ENCODE measurements at regions not wholly inside any gene's neighbourhood (a gene's known extent, or its start where the extent isn't known, plus 50 kb on each side); places are given as distances from the start of the nearest gene placed in this dataset.
"Not testable (repeated sequence)": the region's sequence is repeated elsewhere in the genome, so short reads cannot be mapped to it uniquely, and the experiment has no call there.

DNA sequence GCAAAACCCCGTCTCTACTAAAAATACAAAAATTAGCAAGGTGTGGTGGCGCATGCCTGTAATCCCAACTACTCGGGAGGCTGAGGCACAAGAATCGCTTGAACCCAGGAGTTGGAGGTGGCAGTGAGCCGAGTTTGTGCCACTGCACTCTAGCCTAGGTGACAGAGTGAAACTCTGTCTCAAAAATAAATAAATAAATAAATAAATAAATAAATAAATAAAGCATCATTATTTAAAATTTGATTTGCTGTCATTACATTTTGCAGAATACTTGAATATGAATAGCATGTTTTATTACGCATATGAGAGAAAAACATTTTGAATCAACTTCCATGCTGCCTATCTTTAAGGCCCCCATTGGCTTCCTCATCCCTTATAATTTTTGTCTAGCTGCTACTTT, 53.4 kb upstream of the MED14 start:
- H3K27ac ChIP-seq; in situ Hi-C loops (cut with MboI; ENCODE audit: low sequenced_read_pairs in 4 of 4); intact Hi-C loops (cut with DNase I; ENCODE audit: low total_unique reads); H3K4me3 ChIP-seq; H3K4me1 ChIP-seq; ATAC-seq; DNase-seq; H3K9me3 ChIP-seq; H3K27me3 ChIP-seq; H3K36me3 ChIP-seq: not testable (repeated sequence)

DNA sequence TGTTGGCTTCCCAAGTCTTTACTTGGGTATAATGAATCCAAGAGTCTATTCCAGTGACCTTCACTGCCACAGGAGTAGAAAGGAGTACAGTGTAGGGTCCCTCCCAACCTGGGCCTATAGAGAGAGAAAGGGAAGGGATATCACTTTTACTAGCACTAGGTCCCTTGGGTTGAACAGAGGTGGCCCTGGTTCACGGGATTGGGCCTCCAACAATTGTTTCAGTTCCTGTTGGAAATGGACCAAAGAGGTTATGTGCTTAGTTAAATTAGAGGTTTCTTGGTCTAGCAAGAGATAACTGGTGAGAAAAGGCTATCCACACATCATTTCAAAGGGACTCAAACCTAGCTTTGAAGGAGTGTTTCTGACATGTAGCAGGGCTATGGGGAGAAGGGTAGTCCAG, 57.1 kb upstream of the MED14 start:
- Histone ChIP-seq H3K4me3 (no peak overlapping the region), H3K27ac (no peak overlapping the region), H3K4me1 (peaks cover 0 to 6% of the 10 kb centered on the region in 2 donors), H3K36me3 (no peaks in the 10 kb centered on the region), H3K9me3 (no peaks in the 10 kb centered on the region), H3K27me3 (no peaks in the 10 kb centered on the region)
- ATAC-seq (no peak), DNase-seq (no peak)
- intact Hi-C loops (cut with DNase I; ENCODE audit: low total_unique reads) (no loop called here), in situ Hi-C loops (cut with MboI; ENCODE audit: low sequenced_read_pairs in 4 of 4) (loop anchor here (5.0 to 10.0 kb wide), 3 partner anchors 128 to 140 kb away; no protein-coding TSS in a partner anchor)
- TF ChIP-seq, protein P1, sequence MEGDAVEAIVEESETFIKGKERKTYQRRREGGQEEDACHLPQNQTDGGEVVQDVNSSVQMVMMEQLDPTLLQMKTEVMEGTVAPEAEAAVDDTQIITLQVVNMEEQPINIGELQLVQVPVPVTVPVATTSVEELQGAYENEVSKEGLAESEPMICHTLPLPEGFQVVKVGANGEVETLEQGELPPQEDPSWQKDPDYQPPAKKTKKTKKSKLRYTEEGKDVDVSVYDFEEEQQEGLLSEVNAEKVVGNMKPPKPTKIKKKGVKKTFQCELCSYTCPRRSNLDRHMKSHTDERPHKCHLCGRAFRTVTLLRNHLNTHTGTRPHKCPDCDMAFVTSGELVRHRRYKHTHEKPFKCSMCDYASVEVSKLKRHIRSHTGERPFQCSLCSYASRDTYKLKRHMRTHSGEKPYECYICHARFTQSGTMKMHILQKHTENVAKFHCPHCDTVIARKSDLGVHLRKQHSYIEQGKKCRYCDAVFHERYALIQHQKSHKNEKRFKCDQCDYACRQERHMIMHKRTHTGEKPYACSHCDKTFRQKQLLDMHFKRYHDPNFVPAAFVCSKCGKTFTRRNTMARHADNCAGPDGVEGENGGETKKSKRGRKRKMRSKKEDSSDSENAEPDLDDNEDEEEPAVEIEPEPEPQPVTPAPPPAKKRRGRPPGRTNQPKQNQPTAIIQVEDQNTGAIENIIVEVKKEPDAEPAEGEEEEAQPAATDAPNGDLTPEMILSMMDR (IDR thresholded peaks at IDR 0.05 in 4 of 5, conservative IDR thresholded peaks at IDR 0.05 in 1 of 5), result no peak
- no peak for TF ChIP-seq POLR2A (IDR thresholded peaks at IDR 0.05)

DNA sequence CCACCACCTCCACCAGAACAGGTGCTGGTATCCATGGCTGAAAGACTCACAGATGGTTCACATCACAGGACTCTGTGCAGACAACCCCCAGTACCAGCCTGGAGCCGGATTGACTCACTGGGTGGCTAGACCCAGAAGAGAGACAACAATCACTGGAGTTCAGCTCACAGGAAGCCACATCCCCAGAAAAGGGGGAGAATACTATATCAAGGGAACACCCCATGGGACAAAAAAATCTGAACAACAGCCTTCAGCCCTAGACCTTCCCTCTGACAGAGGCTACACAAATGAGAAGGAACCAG, 59.4 kb upstream of the MED14 start:
- H3K4me3 ChIP-seq, ATAC-seq, DNase-seq, H3K27me3 ChIP-seq, H3K36me3 ChIP-seq, H3K9me3 ChIP-seq, H3K4me1 ChIP-seq: not testable (repeated sequence)
- intact Hi-C loops (cut with DNase I; ENCODE audit: low total_unique reads), result loop anchor here (1.0 kb wide), 1 partner anchor 143 kb away; no protein-coding TSS in a partner anchor
- in situ Hi-C loops (cut with MboI; ENCODE audit: low sequenced_read_pairs in 4 of 4), result loop anchor here (5.0 to 10.0 kb wide), 3 partner anchors 130 to 142 kb away; no protein-coding TSS in a partner anchor
- H3K27ac ChIP-seq, result peak overlapping the region in 1 of 4 donors; percentile 58

DNA sequence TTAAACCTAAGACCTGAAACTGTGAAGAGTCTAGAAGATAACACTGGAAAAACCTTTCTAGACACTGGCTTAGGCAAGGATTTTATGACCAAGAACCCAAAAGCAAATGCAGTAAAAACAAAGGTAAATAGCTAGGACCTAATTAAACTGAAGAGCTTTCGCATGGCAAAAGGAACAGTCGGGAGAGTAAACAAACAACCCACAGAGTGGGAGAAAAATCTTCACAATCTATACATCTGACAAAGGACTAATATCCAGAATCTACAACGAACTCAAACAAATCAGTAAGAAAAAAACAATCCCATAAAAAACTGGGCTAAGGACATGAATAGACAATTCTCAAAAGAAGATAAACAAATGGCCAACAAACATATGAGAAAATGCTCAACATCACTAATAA, 64.4 kb upstream of the MED14 start:
- H3K4me3 ChIP-seq; H3K27ac ChIP-seq; ATAC-seq; DNase-seq; H3K4me1 ChIP-seq; H3K36me3 ChIP-seq; intact Hi-C loops (cut with DNase I; ENCODE audit: low total_unique reads); H3K9me3 ChIP-seq; H3K27me3 ChIP-seq: not testable (repeated sequence)
- in situ Hi-C loops (cut with MboI; ENCODE audit: low sequenced_read_pairs in 4 of 4), result loop anchor here in 3 of 4 donors (10.0 kb wide), 2 partner anchors 135 to 145 kb away; no protein-coding TSS in a partner anchor

DNA sequence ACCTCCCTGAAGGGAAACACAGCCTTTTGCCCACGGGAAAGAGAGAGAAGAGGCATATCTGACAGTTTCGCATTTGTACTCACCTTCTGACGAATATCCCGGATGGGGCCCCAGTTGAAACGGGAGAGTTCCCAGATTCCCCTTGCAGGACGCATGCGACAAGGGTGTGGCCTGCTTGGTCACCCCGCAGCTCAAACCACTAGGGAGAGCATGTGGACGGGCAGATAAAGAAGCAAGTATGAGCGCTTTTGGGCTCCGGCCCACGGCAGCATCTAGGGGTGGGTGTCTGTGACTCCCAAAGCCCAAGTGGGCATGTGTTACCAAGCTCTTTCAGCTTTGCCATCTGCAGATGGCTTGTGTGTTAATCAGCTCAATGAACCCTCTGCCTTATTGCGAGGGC, 70.1 kb upstream of the MED14 start:
- intact Hi-C loops (cut with DNase I; ENCODE audit: low total_unique reads) (no loop called here), in situ Hi-C loops (cut with MboI; ENCODE audit: low sequenced_read_pairs in 4 of 4) (no loop called here)
- H3K27me3 ChIP-seq, result no peaks in the 10 kb centered on the region
- ATAC-seq (no peak), DNase-seq (no peak)
- no peak overlapping the region for H3K4me3 ChIP-seq
- no peaks in the 10 kb centered on the region for H3K4me1 ChIP-seq
- TF ChIP-seq, protein P1 (IDR thresholded peaks at IDR 0.05 in 4 of 5, conservative IDR thresholded peaks at IDR 0.05 in 1 of 5), result no peak
- no peak for TF ChIP-seq POLR2A (IDR thresholded peaks at IDR 0.05)
- H3K27ac ChIP-seq, result no peak overlapping the region
- no peaks in the 10 kb centered on the region for H3K36me3 ChIP-seq
- H3K9me3 ChIP-seq, result no peaks in the 10 kb centered on the region

DNA sequence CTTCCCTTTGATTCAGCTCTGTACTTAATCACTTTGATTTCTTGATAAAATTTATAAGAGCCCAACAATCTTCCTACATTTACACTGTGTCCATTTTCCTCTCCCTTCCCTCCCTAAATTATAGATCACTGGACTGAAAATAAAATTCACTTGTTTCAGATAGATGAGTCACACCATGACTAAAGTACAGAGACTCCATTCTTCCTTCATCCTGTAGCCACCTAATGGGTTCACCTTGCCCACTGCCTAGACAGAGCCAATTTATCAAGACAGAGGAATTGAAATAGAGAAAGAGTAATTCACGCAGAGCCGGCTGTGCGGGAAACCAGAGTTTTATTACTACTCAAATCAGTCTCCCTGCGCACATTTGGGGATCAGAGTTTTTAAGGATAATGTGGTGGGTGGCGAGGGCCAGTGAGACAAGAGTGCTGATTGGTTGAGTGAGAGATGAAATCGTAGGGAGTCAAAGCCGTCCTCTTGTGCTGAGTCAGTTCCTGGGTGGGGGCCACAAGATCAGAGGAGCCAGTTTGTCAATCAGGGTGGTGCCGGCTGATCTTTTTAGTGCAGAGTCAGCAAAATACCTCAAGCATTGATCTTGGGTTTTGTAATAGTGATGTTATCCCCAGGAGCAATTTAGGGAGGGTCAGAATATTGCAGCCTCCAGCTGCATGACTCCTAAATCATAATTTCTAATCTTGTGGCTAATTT, 71.3 kb upstream of the MED14 start:
- Histone ChIP-seq H3K4me1 (no peaks in the 10 kb centered on the region), H3K9me3 (no peaks in the 10 kb centered on the region), H3K27me3 (no peaks in the 10 kb centered on the region), H3K27ac (peak overlapping the region in 1 of 4 donors; percentile 9), H3K36me3 (no peaks in the 10 kb centered on the region), H3K4me3 (no peak overlapping the region)
- intact Hi-C loops (cut with DNase I; ENCODE audit: low total_unique reads), result no loop called here
- TF ChIP-seq, protein P1 (IDR thresholded peaks at IDR 0.05 in 4 of 5, conservative IDR thresholded peaks at IDR 0.05 in 1 of 5), result no peak
- no peak for TF ChIP-seq POLR2A (IDR thresholded peaks at IDR 0.05)
- DNase-seq (no peak), ATAC-seq (no peak)
- in situ Hi-C loops (cut with MboI; ENCODE audit: low sequenced_read_pairs in 4 of 4), result no loop called here

Data from gastrocnemius medialis (tissue), 4 donors.